ENCODE measurements at regions not wholly inside any gene's neighbourhood (a gene's known extent, or its start where the extent isn't known, plus 50 kb on each side); places are given as distances from the start of the nearest gene placed in this dataset.

DNA sequence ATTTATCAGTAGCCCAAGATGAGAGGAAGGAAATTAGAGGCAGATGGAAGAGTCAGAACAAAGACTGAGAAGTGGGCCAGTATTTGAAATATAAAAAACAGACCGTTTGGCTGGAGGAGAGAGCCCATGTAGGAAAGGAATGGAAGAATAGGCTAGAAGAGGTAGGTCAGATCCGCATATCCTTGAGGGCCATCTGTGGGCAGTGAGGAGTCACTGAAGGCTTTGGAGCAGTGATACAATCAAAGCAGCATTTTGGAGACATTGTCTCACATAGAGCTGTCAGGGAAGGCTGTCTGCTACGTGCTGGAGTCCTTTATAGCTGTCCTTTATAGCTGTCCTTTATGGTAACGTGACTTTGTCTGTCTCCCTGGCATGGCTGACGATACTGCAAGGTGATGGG, 92.0 kb upstream of the VEPH1 start:
- CTCF ChIA-PET = interaction anchor here (1.3 to 4.9 kb wide), 2 partner anchors 11 to 21 kb away, joined by 3 to 18 read pairs; no protein-coding TSS in a partner anchor
- H3K27ac ChIP-seq = no peak overlapping the region
- POLR2A ChIA-PET = no interaction called here
- H3K4me1 ChIP-seq = no peaks in the 10 kb centered on the region
- TF ChIP-seq, protein P1, sequence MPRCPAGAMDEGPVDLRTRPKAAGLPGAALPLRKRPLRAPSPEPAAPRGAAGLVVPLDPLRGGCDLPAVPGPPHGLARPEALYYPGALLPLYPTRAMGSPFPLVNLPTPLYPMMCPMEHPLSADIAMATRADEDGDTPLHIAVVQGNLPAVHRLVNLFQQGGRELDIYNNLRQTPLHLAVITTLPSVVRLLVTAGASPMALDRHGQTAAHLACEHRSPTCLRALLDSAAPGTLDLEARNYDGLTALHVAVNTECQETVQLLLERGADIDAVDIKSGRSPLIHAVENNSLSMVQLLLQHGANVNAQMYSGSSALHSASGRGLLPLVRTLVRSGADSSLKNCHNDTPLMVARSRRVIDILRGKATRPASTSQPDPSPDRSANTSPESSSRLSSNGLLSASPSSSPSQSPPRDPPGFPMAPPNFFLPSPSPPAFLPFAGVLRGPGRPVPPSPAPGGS (IDR thresholded peaks at IDR 0.05) = no peak
- TF ChIP-seq MAFK (IDR thresholded peaks at IDR 0.05; ENCODE audit: partially characterized antibody) = no peak
- TF ChIP-seq, protein P2, sequence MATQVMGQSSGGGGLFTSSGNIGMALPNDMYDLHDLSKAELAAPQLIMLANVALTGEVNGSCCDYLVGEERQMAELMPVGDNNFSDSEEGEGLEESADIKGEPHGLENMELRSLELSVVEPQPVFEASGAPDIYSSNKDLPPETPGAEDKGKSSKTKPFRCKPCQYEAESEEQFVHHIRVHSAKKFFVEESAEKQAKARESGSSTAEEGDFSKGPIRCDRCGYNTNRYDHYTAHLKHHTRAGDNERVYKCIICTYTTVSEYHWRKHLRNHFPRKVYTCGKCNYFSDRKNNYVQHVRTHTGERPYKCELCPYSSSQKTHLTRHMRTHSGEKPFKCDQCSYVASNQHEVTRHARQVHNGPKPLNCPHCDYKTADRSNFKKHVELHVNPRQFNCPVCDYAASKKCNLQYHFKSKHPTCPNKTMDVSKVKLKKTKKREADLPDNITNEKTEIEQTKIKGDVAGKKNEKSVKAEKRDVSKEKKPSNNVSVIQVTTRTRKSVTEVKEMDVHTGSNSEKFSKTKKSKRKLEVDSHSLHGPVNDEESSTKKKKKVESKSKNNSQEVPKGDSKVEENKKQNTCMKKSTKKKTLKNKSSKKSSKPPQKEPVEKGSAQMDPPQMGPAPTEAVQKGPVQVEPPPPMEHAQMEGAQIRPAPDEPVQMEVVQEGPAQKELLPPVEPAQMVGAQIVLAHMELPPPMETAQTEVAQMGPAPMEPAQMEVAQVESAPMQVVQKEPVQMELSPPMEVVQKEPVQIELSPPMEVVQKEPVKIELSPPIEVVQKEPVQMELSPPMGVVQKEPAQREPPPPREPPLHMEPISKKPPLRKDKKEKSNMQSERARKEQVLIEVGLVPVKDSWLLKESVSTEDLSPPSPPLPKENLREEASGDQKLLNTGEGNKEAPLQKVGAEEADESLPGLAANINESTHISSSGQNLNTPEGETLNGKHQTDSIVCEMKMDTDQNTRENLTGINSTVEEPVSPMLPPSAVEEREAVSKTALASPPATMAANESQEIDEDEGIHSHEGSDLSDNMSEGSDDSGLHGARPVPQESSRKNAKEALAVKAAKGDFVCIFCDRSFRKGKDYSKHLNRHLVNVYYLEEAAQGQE (IDR thresholded peaks at IDR 0.05) = no peak
- TF ChIP-seq, protein P3, sequence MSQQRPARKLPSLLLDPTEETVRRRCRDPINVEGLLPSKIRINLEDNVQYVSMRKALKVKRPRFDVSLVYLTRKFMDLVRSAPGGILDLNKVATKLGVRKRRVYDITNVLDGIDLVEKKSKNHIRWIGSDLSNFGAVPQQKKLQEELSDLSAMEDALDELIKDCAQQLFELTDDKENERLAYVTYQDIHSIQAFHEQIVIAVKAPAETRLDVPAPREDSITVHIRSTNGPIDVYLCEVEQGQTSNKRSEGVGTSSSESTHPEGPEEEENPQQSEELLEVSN (IDR thresholded peaks at IDR 0.05; ENCODE audit: borderline replicate concordance, low read depth) = no peak
- TF ChIP-seq TFCP2L1 (CRISPR knock-in tag; IDR thresholded peaks at IDR 0.05) = no peak
- H3K9me3 ChIP-seq = no peaks in the 10 kb centered on the region
- no peak; a peak in 2 of 6 replicates for ATAC-seq
- DNase-seq (ENCODE audit: low read depth in 1 of 2, low spot score in 1 of 2) = no peak
- no peak overlapping the region for H3K4me2 ChIP-seq
- no peak for FAIRE-seq
- 11% methylated on average over 5 of the region's 5 CpGs for WGBS (ENCODE audit: missing lambda C conversion rate)
- no peak overlapping the region for H3K4me3 ChIP-seq

DNA sequence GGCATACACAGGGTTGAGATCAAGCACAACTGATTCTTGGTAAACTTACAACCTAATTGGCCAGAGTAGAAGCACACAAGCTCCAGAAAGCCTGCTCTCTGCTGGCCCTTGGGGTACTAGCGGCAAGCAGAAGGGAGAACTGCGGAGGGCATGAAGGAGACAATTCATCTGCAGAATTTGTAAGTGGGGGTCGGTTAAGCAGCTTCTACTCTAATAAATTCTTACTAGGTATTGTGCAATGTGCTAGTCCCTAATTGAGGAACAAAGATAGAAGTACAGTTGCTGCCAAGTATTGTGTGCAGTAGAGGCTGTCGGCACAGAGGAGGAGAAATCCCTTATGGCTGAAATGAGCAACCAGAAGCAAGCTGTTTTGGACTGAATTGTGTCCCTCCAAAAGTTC, 91.2 kb upstream of the VEPH1 start:
- no peak for FAIRE-seq
- WGBS (ENCODE audit: missing lambda C conversion rate) = 39% methylated on average over 4 of the region's 4 CpGs
- no peaks in the 10 kb centered on the region for H3K9me3 ChIP-seq
- no peaks in the 10 kb centered on the region for H3K4me1 ChIP-seq
- peak in 1 of 2 experiments; percentile 42; a peak in 1 of 6 replicates for ATAC-seq
- ChIA-PET CTCF (interaction anchor here (0.6 to 4.9 kb wide), 4 partner anchors 12 to 1323 kb away, joined by 3 to 18 read pairs (median 4); no protein-coding TSS in a partner anchor), POLR2A (no interaction called here)
- H3K4me3 ChIP-seq = no peak overlapping the region
- H3K4me2 ChIP-seq = no peak overlapping the region
- no peak for DNase-seq (ENCODE audit: low read depth in 1 of 2, low spot score in 1 of 2)
- H3K27ac ChIP-seq = no peak overlapping the region
- TF ChIP-seq HEYL (CRISPR knock-in tag; IDR thresholded peaks at IDR 0.05) = no peak

DNA sequence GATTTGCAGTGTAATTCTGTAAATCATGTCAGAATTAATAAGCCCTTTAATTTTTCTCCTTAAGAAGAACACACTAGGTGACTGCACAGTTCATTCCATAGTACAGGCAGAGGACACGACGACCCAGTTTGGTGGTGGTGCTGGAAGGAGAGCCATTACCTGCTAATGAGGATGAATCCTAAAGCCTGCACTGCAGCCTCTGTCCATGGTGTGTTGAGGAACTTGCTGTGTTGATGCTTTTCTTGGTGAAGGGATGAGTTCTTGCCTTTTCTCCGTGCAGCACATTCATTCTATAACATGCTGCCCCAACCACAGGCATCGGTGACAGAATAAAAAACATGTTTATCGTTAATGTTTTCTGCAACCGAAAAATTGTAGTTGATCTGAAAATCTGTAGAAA, 89.6 kb upstream of the VEPH1 start:
- ChIA-PET CTCF (interaction anchor here (4.9 kb wide), 1 partner anchor 13 kb away, joined by 18 read pairs; no protein-coding TSS in a partner anchor), POLR2A (no interaction called here)

More for the DNA sequence above, 89.6 kb upstream of the VEPH1 start:
- no peak overlapping the region for H3K27ac ChIP-seq
- H3K9me3 ChIP-seq = no peaks in the 10 kb centered on the region
- ATAC-seq (no peak), DNase-seq (ENCODE audit: low read depth in 1 of 2, low spot score in 1 of 2) (no peak), FAIRE-seq (no peak)
- H3K4me1 ChIP-seq = no peaks in the 10 kb centered on the region
- TF ChIP-seq, protein P4, sequence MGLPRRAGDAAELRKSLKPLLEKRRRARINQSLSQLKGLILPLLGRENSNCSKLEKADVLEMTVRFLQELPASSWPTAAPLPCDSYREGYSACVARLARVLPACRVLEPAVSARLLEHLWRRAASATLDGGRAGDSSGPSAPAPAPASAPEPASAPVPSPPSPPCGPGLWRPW (IDR thresholded peaks at IDR 0.05) = no peak
- TF ChIP-seq HDAC2 (IDR thresholded peaks at IDR 0.05) = no peak
- no peak for TF ChIP-seq MAZ (IDR thresholded peaks at IDR 0.05; ENCODE audit: borderline replicate concordance, low read depth, low read length)
- TF ChIP-seq MYC (IDR thresholded peaks at IDR 0.05; ENCODE audit: borderline replicate concordance, low read length) = no peak
- TF ChIP-seq JUN (IDR thresholded peaks at IDR 0.05) = no peak
- TF ChIP-seq CBX8 (IDR thresholded peaks at IDR 0.05) = no peak
- TF ChIP-seq BHLHE40 (IDR thresholded peaks at IDR 0.05; ENCODE audit: low read depth, low read length) = no peak
- TF ChIP-seq NFE2L2 (conservative IDR thresholded peaks at IDR 0.05; ENCODE audit: low read length) = no peak
- TF ChIP-seq CHD2 (IDR thresholded peaks at IDR 0.05; ENCODE audit: low read length, partially characterized antibody) = no peak
- TF ChIP-seq, protein P1 (IDR thresholded peaks at IDR 0.05) = no peak
- TF ChIP-seq RCOR1 (IDR thresholded peaks at IDR 0.05; ENCODE audit: low read depth, low read length) = no peak
- TF ChIP-seq KDM5A (IDR thresholded peaks at IDR 0.05) = no peak
- TF ChIP-seq, protein P2 (IDR thresholded peaks at IDR 0.05) = no peak
- TF ChIP-seq CEBPB (IDR thresholded peaks at IDR 0.05) = no peak
- no peak for TF ChIP-seq FOSB (CRISPR knock-in tag; IDR thresholded peaks at IDR 0.05)
- TF ChIP-seq RAD21 (conservative IDR thresholded peaks at IDR 0.05 in 1 of 2, IDR thresholded peaks at IDR 0.05 in 1 of 2) = no peak
- TF ChIP-seq EHF (CRISPR knock-in tag; IDR thresholded peaks at IDR 0.05) = no peak
- TF ChIP-seq SMC3 (IDR thresholded peaks at IDR 0.05) = no peak
- H3K4me3 ChIP-seq = no peak overlapping the region
- WGBS (ENCODE audit: missing lambda C conversion rate) = 50% methylated on average over 6 of the region's 6 CpGs
- no peak overlapping the region for H3K4me2 ChIP-seq
